Umbilical cord (tissue), 1 donor: ENCODE measurements at regions not wholly inside any gene's neighbourhood (a gene's known extent, or its start where the extent isn't known, plus 50 kb on each side); places are given as distances from the start of the nearest gene placed in this dataset.

Source experiments
- DNase-seq: peaks from one replicate; pipeline ENCODE4 v3.0.0-alpha.2; 2015; ENCODE audit warnings: low spot score

DNA sequence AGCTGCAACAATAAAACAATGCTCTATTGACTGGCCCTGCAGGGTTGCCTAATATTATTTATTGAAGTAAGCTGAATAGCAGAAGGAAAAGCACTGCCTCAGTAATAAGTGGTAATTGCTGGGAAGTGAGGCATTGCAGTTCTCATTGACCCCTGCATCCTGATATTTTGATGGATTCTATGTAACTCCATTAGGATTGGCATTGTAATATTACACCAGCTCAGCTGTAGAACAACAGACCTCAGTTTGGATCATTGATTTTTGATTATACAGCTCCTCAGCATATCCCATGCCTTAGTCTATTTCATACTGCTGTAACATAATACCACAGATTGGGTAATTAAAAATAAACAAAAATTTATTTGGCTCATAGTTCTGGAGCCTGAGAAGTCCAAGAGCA lies 650.6 kb upstream of the SALL1 start:
- DNase-seq: no peak

DNA sequence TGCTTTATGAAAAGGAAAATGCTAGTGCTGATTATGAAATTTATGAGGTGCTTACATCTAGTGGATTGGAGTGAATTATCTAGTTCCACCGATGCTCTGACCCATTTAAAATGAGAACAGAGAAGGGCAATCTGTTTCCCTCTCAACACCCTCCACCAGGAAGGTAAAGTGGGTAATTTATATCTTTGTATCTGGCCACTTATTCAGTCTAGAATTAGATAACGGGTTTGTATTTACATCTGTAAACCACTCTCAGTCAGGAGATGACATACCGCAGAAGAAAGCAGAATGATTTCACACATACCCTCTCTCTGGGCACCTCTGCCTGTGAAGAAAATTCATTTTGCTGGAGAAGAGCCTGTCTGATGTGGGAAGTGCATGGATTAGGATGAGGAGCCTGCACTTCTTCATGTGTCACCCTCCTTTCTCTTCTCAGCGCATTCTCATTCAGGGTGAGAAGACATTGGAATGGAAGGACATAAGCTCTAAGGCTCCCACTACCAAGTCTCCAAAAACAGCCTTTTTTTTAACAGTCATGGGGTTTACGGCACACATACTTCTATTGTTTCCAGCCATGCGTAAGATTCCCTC lies 646.7 kb upstream of the SALL1 start:
- DNase-seq: peak; percentile 70

DNA sequence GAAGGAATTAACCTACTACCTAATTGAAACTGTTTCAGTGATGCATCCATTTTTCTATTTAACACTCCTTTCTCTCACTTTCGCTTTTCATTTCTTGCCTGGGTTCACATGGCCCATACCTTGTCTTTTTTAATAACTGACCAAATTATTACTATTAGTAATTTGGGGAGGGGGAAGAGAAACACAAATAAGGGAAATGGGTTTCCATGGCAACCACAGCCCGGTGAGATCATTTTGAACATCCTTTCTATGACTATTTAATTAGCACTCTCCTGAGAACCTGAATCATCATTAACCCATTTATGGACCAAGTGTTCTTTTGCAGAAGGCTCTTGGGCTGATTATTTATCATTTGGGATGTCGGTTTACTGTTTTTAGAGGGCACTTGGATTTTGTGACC lies 628.2 kb upstream of the SALL1 start:
- no peak for DNase-seq

DNA sequence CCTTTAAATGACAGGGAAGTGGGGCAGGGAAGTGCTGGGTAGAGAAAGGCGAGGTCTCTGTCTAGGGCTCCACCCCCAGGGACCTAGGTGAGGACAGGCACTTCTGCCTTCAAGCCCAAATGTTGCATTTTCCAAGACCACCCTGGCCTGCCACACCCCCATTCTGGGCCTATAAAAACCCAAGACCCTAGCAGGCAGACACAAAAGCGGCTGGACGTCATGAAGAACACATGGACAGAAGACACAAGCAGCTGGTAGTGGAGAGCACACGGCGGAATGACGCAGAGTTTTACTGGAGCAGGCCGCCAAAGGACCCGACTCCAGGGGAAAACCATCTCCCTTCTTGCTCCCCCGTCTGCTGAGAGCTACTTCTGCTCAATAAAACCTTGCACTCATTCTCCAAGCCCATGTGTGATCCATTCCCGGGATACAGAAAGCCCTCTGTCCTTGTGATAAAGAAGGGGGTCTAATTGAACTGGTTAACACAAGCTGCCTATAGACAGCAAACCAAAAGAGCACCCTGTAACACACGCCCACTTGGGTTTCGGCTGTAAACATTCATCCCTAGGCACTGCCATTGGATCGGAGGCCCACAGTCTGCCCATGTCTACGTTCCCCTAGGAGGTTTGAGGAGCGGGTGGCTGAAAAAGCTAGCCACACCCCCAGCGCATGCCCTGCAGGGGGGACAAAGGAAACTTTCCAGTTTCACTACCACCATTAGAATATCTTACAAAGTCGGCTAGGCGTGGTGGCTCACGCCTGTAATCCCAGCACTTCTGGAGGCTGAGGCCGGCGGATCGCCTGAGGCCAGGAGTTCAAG lies 622.2 kb upstream of the SALL1 start:
- DNase-seq: no peak

DNA sequence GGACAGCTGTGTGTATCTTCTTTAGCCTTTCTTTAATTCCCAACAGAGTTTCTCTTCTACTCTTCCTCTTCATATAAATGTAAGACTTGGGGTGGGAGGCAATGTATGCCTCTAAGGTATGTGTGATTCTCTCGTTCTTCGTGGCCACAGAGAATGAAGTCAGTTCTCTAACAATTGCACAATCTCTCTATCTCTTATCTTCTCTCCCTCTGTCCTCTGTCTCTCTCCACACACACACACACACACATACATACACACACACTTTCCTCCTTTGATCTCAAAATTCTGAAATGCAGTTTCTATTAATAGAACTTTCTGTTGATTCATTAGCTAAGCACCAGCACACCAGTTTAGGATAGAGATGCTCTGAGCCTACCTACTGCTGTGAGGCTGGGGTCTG lies 615.7 kb upstream of the SALL1 start:
- no peak for DNase-seq

DNA sequence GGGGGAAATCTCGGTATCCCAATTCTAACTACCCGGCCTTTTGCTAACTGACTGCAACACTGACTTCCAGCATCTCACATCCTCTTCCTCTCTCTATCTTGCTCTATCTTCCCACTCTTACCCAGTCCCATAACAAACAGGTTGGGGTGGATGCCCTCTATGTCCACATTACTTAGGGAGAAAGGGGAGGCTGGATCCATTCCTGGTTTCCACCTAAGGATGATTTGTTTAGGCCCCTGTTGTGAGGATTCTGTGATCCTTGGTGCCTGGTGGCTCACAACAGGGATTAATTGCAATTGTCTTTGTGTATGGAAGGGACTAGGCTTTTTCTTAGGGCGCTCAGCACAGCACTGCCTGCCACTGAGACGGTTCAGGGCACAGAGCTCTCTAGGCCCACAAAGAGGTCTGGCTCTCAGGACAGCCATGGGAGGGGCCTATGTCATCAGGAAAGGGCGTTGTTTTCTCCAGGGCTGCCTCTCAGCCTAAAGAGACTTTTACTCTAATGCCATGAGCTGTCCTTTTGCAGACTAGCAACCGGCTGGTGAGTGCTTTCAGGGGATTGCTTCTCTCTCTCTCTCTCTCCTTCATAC lies 612.1 kb upstream of the SALL1 start:
- DNase-seq: peak; percentile 10

DNA sequence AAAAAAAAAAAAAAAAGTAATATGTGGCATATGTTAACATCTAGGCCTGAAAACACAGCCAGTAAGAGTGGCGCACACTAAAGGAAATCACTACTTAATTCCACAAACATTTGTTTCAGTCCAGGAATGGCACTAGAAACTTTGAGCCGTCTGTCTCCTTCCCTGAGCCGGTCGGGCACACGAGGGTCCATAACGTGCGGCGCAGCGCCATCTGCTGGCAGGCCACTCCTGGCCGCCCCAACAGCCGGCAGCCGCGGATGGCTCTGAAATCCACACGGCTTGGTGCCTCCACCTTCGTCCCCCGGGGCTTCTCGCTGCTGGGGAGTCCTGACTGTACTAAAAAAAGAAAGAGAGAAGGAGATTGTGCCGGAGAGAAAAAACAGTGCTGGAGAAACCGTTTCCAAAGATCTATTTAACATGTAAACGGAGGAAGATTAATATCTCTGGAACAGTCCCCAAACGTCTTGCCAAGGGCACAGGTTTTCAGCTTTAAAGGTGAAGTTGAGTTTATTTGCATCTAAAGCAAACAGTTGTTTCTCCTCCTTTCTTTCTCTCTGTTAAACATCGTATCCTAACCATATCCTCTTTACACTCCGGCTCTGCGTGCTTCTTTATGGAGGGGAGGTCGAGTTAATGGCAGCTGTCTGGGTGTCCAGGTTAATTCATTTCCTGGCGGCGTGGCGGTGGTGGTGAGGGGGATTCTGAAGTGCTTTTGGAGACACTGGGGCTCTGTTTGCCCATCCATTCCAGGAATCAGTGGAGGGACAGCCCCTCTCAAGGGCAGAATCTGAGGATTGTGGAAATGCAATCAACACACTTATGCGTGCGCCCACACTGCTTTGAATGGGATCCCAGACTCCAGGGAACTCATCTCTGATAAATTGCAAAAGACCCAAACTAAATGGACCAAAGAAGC lies 611.3 kb upstream of the SALL1 start:
- DNase-seq: peak; percentile 73

DNA sequence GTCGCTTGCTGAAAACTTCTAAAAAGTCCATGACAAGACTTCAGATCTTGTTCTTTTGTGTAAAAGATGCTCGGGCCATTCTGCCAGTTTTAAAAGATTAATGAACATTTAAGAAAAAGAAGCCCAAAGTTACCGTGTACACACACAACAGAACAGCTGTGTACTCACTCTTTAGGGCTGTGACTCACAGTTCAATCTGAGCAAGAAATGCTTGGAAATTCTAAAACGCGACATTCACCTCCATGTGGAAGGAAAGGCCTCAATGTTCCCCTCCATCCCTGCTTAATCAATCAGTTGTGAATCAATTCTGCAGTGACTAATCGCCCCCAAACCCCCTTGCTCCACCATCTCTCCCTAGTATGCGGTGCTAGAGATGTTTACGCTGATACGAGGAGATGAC lies 609.9 kb upstream of the SALL1 start:
- no peak for DNase-seq

DNA sequence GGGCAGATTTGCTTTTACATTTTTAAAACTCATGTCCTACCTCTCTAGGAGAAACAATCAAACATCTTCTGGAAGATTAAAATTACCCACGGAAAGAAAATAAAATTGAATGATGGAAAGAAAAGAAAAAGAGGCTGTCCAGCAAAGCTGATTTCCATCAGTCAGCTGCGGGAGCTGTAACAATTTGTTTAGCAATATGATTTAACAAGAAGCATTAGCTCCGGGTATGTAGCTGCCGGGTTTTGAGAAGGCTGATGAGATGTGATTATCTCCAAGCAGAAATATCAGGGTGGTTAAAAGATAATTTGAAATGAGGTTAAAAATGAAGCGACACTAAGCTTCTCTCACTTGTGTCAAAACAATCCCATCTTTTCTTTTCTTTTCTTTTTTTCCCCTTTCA lies 608.9 kb upstream of the SALL1 start:
- DNase-seq: no peak

DNA sequence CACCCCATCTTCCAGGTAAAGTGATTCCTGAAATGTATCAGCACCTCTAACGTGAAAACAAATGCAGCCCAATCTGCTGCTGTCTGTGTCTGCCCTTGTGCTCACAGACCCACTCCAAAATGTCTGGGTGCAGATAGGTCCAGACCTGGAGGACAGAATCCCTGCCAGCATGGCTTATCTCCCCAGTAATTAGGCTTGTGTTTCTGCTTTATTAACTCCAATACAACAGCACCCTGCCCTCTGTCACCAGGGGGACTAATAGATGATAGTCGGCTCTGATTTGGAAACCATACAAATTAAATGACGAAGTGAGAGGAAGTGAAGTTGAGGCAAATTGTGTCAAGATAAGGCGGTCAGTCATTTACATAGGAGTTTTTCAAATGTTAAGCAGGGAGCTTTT lies 608.3 kb upstream of the SALL1 start:
- DNase-seq: no peak

DNA sequence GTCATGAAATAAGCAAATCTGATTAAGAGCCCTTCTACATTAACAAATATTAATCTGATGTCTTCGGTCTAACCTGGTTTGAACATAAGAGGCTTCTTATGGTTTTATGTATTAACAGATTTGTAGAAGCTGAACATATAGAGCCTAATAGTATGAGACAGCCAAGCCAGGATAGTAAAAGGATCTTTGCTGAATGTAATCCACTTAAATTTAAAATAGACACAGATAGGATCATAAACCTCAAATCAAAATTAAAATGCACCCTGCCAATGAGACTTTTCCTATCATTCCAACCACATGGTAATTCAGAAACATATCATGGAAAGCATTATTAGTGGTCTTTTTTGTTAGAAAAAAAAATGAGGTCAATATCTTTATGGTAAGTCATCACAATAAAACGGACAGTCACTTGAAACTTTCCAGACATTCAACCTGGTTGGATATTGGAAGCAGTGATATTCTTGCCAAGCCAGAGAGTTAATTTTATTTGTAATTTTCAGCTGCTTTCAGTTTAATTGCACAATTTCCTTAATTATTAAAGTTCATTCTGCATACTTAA lies 606.9 kb upstream of the SALL1 start:
- DNase-seq: no peak

DNA sequence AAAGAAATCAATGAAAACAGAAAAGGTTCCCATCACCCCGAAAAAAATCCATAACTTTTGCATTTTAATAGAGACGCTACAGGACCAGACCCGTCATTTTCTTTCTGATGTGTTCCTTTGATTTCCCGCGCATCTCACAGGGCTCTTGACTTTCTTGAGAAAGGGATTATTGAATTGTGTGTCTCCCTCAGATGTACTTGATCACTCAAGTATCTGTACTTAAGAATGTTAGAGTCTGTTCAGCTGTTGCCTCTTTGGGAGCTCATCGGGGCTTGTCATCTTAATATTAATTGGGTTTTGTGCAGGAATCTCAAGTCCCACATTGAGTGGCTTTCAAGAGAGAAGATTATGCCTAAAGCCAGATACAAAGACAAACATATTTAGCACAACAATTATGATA lies 606.4 kb upstream of the SALL1 start:
- DNase-seq: no peak

DNA sequence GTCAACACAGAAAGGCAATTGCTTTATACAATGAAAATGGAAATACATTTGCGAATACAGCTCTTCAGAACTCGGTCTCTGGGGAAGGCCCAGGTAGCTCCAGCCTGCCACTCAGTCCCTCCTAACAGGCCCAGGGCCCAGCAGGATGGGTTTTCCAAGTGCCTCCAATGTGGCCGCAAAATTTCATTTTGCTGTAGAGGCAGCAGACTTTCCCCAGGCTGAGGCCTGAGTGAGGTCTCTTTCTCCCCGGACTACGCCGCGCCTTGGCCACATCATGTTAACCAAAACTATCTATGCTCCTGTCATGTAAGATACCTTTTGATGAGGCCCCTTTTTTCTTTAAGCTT lies 606.0 kb upstream of the SALL1 start:
- no peak for DNase-seq

DNA sequence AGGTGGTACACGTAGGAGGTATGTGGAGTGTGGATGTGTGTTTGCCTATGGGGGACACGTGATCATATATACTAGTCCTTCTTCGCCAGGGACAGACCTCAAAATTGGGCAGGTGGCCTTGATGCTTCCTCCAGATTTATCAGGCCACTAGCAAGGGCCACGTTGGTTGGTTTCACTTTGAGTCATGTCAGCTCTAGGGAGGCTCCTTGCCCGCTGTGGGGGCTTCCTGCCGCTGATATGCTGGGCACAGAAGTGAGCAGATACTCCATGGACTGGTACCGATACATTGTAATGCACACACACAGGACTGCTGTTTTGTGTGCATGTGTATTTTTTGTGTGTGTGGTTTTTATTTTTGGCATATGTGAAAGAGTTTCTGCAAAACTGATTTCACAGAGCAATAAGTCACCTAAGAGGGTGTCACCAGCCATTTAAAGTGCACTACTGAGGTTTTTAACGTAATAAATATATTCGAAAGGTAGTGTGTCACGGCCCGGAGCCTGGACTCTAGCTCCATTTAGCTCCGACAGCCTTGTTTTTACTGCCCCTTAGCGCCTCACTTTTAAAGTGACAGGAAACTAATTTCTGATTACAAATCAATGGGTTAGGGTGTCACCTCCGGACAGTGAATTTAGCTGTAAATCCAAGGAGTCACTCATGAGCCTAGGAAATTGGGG lies 605.5 kb upstream of the SALL1 start:
- DNase-seq: no peak

DNA sequence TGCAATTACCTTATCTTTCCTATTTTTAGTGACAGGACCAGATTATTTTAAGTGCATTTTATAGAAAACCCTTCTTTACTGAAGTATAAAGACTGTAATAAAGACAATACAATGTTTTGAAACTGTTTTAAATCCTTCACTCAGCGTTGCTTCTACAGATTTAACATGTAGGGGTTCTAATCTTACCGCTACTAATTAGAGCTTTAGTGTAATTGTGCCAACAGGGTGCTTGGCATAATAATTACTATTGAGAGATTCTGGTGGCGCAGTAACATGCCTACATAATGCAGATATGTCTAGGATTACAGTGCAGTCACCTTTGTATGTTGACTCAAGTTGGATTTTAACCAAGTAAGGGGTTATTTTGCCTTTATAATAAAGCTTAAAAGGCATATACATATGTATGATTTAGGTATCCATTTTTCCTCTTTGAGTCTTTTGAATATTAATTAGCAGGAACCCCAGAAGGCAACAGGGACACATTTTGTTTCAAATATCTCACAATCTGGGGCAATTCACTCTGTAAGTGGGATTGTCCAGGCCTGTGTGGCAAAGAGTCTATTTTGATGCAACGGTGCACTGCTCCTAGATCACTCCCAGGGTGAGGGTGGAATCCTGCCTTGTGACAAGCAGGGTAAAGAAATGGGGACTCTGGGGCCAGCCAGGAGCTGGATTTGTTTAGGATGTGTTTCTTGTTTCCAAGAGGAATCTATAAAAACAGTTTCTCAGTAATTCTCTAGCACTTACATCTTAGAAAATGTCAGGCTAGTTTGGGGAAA lies 604.7 kb upstream of the SALL1 start:
- no peak for DNase-seq

DNA sequence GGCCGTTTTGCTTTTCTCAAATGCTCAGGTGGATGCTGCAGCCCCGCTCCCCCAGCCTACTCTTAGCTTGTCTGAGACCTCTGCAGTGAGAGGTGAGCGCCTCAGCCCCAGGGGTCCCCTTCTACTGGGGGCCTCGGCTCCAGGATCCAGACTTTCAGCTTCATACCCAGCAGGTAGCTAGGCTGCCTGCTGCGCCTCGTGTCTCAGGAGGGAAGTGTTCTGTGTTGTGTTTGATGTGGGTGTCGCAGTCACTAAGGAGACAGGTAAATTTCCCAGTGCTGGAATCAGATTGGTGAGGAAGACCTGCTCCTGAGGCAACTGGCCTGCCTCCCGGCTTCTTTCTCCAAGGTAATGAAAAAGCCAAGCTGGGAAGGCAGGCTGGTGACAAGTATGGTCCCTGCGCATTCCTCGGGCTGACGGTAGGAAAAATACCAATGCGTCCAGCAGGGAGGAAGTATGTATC lies 604.0 kb upstream of the SALL1 start:
- no peak for DNase-seq

DNA sequence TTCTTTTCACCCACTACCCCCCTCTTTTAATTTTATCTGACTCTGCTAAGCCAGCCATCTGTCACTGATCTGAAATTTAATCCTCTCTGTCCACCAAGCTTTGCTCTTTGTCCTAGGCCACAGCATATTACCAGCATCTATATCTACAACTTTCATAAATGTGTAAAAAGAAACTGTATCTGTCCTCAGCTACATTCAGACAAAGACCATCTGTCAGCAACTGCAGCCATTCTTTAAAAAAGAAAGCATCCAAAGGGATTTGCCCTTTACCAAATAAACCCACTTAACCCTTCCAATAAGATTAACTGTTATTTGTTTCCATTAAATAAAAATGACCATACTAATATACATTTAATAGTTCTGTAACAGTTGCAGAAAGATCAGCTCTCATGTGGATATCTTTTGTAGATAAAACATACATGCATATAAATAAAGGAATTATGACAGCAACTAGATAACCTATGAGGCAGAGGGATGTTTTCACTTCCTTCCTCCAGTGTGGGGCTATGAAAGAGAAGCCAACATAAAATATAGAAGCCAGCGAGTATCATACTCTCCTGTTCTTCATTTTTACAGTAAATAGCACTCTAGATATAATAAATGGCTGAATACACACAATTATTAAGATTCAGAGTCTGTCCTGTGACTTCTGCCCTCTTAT lies 602.5 kb upstream of the SALL1 start:
- DNase-seq: peak; percentile 10

DNA sequence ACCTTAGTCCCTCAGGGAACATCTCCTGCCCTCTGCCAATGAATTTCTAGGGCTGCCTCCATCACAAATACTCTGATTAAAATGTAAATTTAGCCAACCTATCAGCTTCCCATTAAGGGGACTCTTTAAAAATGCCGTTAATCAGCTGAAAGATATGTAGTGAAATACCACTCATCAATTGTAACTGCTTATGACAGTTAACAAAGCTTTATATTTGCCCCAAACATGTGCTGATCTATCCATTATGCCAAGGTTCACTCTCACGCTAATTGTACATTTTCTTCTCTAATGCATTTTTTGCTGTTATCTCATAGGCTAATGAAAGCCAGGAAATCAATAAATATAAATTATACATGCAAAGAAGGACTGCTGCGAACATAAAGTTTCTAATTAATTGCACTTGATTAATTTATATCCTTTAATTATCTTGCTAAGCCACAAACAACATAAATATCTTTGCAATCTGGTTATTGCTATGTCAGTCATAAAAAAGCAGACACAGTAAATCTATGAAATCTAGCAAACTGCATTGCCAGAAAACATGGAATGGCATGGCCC lies 601.4 kb upstream of the SALL1 start:
- DNase-seq: no peak

DNA sequence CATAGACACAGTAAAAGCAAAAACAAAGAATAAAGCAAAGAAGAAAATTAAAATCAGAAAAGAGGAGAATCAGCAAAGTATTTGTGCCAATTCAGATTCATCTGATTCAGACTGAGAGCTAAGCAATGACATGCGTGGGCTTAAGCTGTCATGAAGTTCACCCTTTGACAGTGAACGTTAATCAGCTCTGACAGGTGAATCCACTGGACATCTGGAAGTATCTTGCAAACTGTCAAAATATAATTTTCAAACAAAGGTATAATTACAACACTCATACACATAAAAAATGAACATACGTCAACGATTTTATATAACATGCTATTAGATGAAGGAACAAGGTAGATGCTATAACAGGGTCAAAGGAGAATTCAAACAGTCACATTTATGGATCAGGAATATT lies 596.3 kb upstream of the SALL1 start:
- DNase-seq: no peak

DNA sequence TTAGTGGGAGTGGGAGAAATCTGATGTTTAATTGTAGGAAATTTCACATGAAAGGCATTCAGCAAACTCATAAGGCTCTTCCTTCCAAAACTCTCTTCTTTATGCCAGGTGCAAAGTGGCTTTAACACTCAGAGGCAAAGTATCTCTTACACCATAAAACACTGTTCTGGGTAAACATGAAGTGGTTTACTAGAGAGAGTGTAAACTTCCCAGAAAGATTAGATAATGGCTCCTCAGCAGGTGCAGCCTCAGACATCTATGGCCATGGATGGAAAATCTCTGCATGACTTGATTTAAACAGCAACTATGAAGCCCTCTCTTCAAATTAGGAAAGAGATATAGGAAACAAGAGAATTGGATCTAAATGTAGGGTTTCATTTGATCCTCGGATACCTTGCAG lies 583.1 kb upstream of the SALL1 start:
- no peak for DNase-seq
